ENCODE measurements at regions not wholly inside any gene's neighbourhood (a gene's known extent, or its start where the extent isn't known, plus 50 kb on each side); places are given as distances from the start of the nearest gene placed in this dataset.

- TF ChIP-seq CTCF (conservative IDR thresholded peaks at IDR 0.05; ENCODE audit: low read length) (no peak), EZH2phosphoT487 (IDR thresholded peaks at IDR 0.05; ENCODE audit: borderline replicate concordance, low read depth, low read length) (no peak)
Measured at GRCh38 chr1:96357141-96357765, 364.3 kb upstream of the PTBP2 start.

Measured in OCI-LY7 (cell line).